Ovary (tissue), 7 donors: ENCODE measurements at regions not wholly inside any gene's neighbourhood (a gene's known extent, or its start where the extent isn't known, plus 50 kb on each side); places are given as distances from the start of the nearest gene placed in this dataset.

ENCODE experiments used
- DNase-seq, 5 donors: peaks; one replicate each; pipeline ENCODE4 v3.0.0-alpha.2; 2019 to 2020
- H3K27ac ChIP-seq, 2 donors: fragments of 200-600 bp; one replicate each; pipeline versions ENCODE4 v1.5.1 to v1.8.0; 2019 to 2022
- H3K27me3 ChIP-seq: fragments of 200-600 bp; one replicate; pipeline ENCODE4 v1.8.0; 2022
- H3K36me3 ChIP-seq: fragments of 200-600 bp; sonication (generic); one replicate; pipeline ENCODE4 v1.5.1; 2019
- H3K4me1 ChIP-seq: one replicate; pipeline ENCODE4 v1.8.1; 2013; ENCODE audit warnings: mild to moderate bottlenecking, moderate library complexity; ENCODE audit not compliant: insufficient read depth
- H3K4me3 ChIP-seq: fragments of 200-600 bp; sonication (generic); one replicate; pipeline ENCODE4 v1.5.1; 2017
- H3K9me3 ChIP-seq, 2 donors: fragments of 200-600 bp in 1 of 2; sonication (generic) in 1 of 2; one replicate each; pipeline versions ENCODE4 v1.5.1 to v1.8.1; 2013 to 2019; ENCODE audit warnings: mild to moderate bottlenecking in 1 of 2, moderate library complexity in 1 of 2
- EP300 ChIP-seq: sonication (generic); formaldehyde crosslinking; IDR thresholded peaks from one replicate; pipeline ENCODE4 v1.6.1; 2017; ENCODE audit warnings: antibody characterized with exemption
- POLR2A ChIP-seq: fragments of 450-650 bp; IDR thresholded peaks from one replicate; pipeline ENCODE4 v1.6.1; 2017; ENCODE audit warnings: antibody characterized with exemption, mild to moderate bottlenecking, moderate library complexity
- WGBS, 3 donors: extraction: QIAGEN DNeasy Blood & Tissue Kit in 1 of 3; methylation state at CpG; one replicate each; pipeline versions ENCODE4 v1.1.5 to v1.1.7; 2013 to 2017; 5-methylcytosine and 5-hydroxymethylcytosine counted together
- intact Hi-C, 4 donors: fragments of 100-400 bp; cut with DNase I; formaldehyde crosslinking; loops; one replicate each; pipeline versions ENCODE4 v1.11.0 to v1.15.1; 2022 to 2023
- TF ChIP-seq, protein P1 (sequence below), 3 donors: fragments of 450-650 bp in 2 of 3; fragments of 200-600 bp in 1 of 3; IDR thresholded peaks; one replicate each; pipeline versions ENCODE4 v1.5.1 to v1.8.0; 2016 to 2022; ENCODE audit warnings: antibody characterized with exemption in 3 of 3, mild to moderate bottlenecking in 1 of 3
- donor health status: DM: no; HTN: no; CAD: no; lungs with moderate emphysema.
- donor health status: DM: no; HTN: no; CAD: no.
- donor health status: Bipolar disorder and iron deficiency.
- donor health status: DM: no; HTN: no; CAD: no.
- donor health status: DM: yes; HTN: yes; CAD: no.

DNA sequence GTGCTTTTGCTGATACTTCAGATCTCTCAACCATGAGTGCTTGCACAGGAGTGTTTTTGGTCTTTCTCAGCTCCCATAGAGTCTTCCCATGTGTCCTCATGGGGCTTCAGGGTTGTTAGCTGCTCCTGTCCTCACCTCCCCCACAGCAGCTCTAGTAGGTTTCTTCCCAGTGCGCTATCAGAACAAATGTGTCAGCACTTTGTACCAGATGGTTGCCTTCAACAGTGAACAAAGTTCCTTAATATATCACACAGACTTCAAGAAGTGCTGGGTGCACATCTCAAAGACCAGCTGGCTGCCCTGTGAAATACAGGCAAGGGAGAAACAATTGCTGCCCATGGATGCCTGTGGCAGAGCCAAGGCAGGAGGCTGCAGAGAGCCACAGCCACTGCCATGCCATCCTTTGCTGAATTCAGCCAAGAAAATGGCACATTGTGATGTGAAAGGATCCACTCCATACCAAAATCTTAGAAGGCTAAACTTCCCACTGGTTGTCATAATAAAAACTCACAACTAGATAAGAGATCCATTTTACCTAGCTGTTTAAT lies 471.3 kb downstream of the C6orf118 start:
- no peak for DNase-seq
- no peaks in the 10 kb centered on the region for H3K4me1 ChIP-seq
- WGBS, 3 donors: 6 to 19% (median 12%) methylated on average over 1 of the region's 1 CpG
- H3K9me3 ChIP-seq: no peaks in the 10 kb centered on the region
- H3K4me3 ChIP-seq: no peak overlapping the region
- H3K36me3 ChIP-seq: no peaks in the 10 kb centered on the region
- H3K27me3 ChIP-seq: peaks cover 3% of the 10 kb centered on the region
- TF ChIP-seq, protein P1, sequence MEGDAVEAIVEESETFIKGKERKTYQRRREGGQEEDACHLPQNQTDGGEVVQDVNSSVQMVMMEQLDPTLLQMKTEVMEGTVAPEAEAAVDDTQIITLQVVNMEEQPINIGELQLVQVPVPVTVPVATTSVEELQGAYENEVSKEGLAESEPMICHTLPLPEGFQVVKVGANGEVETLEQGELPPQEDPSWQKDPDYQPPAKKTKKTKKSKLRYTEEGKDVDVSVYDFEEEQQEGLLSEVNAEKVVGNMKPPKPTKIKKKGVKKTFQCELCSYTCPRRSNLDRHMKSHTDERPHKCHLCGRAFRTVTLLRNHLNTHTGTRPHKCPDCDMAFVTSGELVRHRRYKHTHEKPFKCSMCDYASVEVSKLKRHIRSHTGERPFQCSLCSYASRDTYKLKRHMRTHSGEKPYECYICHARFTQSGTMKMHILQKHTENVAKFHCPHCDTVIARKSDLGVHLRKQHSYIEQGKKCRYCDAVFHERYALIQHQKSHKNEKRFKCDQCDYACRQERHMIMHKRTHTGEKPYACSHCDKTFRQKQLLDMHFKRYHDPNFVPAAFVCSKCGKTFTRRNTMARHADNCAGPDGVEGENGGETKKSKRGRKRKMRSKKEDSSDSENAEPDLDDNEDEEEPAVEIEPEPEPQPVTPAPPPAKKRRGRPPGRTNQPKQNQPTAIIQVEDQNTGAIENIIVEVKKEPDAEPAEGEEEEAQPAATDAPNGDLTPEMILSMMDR (IDR thresholded peaks at IDR 0.05): no peak
- TF ChIP-seq EP300 (no peak), POLR2A (no peak)
- intact Hi-C loops: no loop called here
- no peak overlapping the region for H3K27ac ChIP-seq

GRCh38 chr6:164836486-164836885 lies 472.9 kb downstream of the C6orf118 start:
- TF ChIP-seq EP300 (no peak), POLR2A (no peak)
- TF ChIP-seq, protein P1 (IDR thresholded peaks at IDR 0.05): no peak
- intact Hi-C loops: no loop called here
- Histone ChIP-seq H3K9me3 (no peaks in the 10 kb centered on the region), H3K36me3 (no peaks in the 10 kb centered on the region), H3K4me1 (no peaks in the 10 kb centered on the region), H3K4me3 (no peak overlapping the region), H3K27me3 (peaks cover 3% of the 10 kb centered on the region), H3K27ac (no peak overlapping the region)
- DNase-seq: no peak
- WGBS, 3 donors: 82 to 86% (median 82%) methylated on average over 3 of the region's 3 CpGs

- no peak overlapping the region for H3K27ac ChIP-seq
- no peaks in the 10 kb centered on the region for H3K4me1 ChIP-seq
- intact Hi-C loops: loop anchor here in 1 of 4 donors (5.0 kb wide), 1 partner anchor 225 kb away; no protein-coding TSS in a partner anchor
- TF ChIP-seq EP300 (no peak), POLR2A (no peak)
- TF ChIP-seq, protein P1 (IDR thresholded peaks at IDR 0.05): no peak
- 68 to 83% (median 76%) methylated on average over 7 of the region's 7 CpGs for WGBS, 3 donors
- H3K9me3 ChIP-seq: no peaks in the 10 kb centered on the region
- H3K4me3 ChIP-seq: no peak overlapping the region
- H3K36me3 ChIP-seq: no peaks in the 10 kb centered on the region
- DNase-seq: no peak
- no peaks in the 10 kb centered on the region for H3K27me3 ChIP-seq
These were observed 477.0 kb downstream of the C6orf118 start for GRCh38 chr6:164832410-164832809.

GRCh38 chr6:164827537-164827936 lies 481.9 kb downstream of the C6orf118 start:
- Histone ChIP-seq H3K36me3 (no peaks in the 10 kb centered on the region), H3K9me3 (no peaks in the 10 kb centered on the region), H3K4me3 (no peak overlapping the region), H3K27ac (no peak overlapping the region), H3K4me1 (no peaks in the 10 kb centered on the region), H3K27me3 (no peaks in the 10 kb centered on the region)
- TF ChIP-seq, protein P1 (IDR thresholded peaks at IDR 0.05): no peak
- intact Hi-C loops: no loop called here
- DNase-seq: no peak
- WGBS, 3 donors: 60 to 65% (median 64%) methylated on average over 8 of the region's 8 CpGs
